Ectodermal cell (in vitro differentiated cells): ENCODE measurements at regions not wholly inside any gene's neighbourhood (a gene's known extent, or its start where the extent isn't known, plus 50 kb on each side); places are given as distances from the start of the nearest gene placed in this dataset.

ENCODE experiments used
- H3K27ac ChIP-seq: 2 replicates; pipeline ENCODE4 v1.7.0; 2013; ENCODE audit warnings: mild to moderate bottlenecking, low read depth, low read length; ENCODE audit not compliant: insufficient read depth, poor library complexity, severe bottlenecking
- H3K27me3 ChIP-seq: 2 replicates; pipeline ENCODE4 v1.7.0; 2013; ENCODE audit warnings: mild to moderate bottlenecking, low read length; ENCODE audit not compliant: insufficient read depth, control insufficient read depth, poor library complexity, severe bottlenecking
- H3K36me3 ChIP-seq: one replicate; pipeline ENCODE4 v1.7.0; 2013; ENCODE audit warnings: low read length; ENCODE audit not compliant: control insufficient read depth, insufficient read depth
- H3K4me1 ChIP-seq: one replicate; pipeline ENCODE4 v1.7.0; 2013; ENCODE audit warnings: low read length; ENCODE audit not compliant: control insufficient read depth, insufficient read depth
- H3K4me3 ChIP-seq: 2 replicates; pipeline ENCODE4 v1.7.0; 2013; ENCODE audit warnings: low read depth, low read length, control low read depth; ENCODE audit not compliant: insufficient read depth
- H3K9me3 ChIP-seq: 2 replicates; pipeline ENCODE4 v1.7.0; 2013; ENCODE audit warnings: mild to moderate bottlenecking, low read length, moderate library complexity; ENCODE audit not compliant: control insufficient read depth
- WGBS, 2 experiments: methylation state at CpG; one replicate each; pipeline ENCODE4 v1.1.7; 2013; ENCODE audit warnings: missing lambda C conversion rate in 2 of 2; 5-methylcytosine and 5-hydroxymethylcytosine counted together

- H3K4me1 ChIP-seq, result no peaks in the 10 kb centered on the region
- 93 to 95% methylated on average over 2 of the region's 2 CpGs for WGBS, 2 experiments
- H3K9me3 ChIP-seq, result no peaks in the 10 kb centered on the region
- H3K4me3 ChIP-seq, result no peak overlapping the region
- H3K36me3 ChIP-seq, result no peaks in the 10 kb centered on the region
- H3K27ac ChIP-seq, result no peak overlapping the region
- no peaks in the 10 kb centered on the region for H3K27me3 ChIP-seq
Observed at GRCh38 chr13:44104197-44104490, 224.4 kb downstream of the LACC1 start.

DNA sequence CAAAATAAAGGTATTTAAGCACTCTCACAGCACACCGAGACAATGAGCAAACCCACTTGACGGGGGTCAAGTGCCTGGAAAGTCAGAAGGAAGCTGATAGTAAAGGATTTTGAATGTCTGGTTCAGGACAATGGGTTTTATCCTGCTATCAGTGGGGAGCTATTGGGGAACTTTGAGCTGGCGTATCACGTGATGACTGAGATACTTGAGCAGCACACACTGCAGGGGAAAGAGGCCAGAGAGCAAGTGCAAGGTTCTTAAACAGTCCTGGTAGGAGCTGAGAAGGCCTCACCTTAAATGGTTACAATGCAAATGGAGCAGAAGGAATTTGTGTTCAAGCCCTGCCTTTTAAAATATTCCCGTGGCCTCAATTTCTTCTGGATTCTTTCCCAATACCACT is 225.3 kb downstream of the LACC1 start:
- no peaks in the 10 kb centered on the region for H3K27me3 ChIP-seq
- H3K4me3 ChIP-seq, result no peak overlapping the region
- no peak overlapping the region for H3K27ac ChIP-seq
- WGBS, 2 experiments, result 93 to 96% methylated on average over 5 of the region's 5 CpGs
- H3K9me3 ChIP-seq, result no peaks in the 10 kb centered on the region
- H3K36me3 ChIP-seq, result no peaks in the 10 kb centered on the region
- H3K4me1 ChIP-seq, result no peaks in the 10 kb centered on the region

DNA sequence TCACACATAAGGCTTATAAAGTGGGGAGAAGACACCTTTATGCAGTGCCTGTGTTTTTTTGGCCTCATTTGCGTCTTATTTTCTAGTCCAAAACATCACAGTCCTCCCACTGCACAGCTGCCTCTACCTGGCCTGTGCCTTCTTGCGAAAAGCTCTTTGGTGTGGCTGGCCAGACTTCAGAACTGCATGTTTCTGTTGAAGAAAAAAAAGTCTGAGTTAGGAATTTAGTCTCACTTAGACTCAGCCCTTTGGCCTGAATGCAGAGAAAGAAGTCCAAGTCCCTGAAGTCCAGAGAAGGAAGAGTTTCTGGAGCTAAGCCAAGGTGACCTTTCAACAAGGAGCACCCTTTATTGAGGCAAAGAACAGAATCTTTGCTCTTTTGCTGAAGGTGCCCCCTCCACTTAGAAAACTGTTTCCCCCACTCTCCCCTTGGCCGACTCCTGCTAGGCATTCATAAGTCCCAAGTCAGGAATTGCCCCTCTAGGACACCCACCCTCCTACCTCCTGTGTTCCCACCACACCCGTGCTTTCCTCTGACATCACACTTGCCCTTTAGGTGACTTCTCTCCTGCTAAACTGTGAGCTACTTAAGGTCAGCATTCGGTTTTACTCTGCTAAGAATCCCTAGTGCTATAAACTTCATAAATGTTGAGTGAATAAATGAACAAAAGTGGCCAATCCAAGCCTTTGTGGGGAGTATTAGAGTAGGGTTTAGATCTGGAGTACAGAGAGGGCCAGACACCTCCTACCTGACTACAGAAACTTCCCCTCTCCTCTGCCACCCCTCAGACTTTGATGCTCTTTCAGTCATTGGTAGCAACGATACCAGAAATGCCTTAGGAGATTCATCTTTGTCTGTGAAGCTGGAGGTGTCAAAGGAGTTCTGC is 226.8 kb downstream of the LACC1 start:
- Histone ChIP-seq H3K27ac (no peak overlapping the region), H3K9me3 (no peaks in the 10 kb centered on the region), H3K27me3 (no peaks in the 10 kb centered on the region), H3K36me3 (no peaks in the 10 kb centered on the region), H3K4me1 (no peaks in the 10 kb centered on the region), H3K4me3 (no peak overlapping the region)
- WGBS, 2 experiments, result 92 to 96% methylated on average over 6 of the region's 6 CpGs

DNA sequence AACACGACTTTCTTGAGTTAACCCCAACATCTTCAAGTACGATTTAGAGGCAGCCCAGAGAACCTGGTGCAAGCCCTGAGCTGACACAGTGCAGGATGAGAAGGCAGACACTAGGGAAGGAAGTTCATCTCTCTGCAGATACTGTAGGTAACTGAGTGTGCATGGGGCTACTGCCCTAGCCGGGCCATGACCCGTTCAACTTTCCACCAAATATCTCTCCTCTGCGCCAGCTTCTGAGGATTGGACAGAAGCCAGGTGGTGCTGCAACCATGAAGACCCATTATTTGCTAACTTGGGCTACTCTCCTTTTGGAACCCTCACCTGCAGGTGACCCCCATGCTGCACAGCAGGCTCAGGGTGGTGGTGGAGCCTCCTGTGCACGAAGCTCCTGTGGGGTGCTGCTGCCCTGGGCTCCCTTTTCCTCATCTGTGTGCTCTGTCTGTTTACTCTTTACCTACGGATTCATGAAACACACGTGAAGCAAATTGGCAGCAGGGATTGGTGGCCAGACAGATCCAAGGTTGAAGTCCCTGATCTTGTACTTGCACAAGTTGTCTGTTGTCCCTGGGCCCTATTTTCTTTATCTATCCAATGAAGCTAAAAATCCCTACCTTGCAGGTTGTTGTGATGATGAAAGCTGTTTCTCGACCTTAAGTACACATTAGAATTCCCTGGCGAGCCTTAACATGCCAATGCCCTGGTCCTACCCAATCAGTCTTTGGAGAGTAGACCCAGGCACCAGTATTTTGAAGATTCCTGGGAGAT is 227.8 kb downstream of the LACC1 start:
- Histone ChIP-seq H3K27ac (no peak overlapping the region), H3K9me3 (no peaks in the 10 kb centered on the region), H3K4me1 (peaks cover 3% of the 10 kb centered on the region), H3K27me3 (no peaks in the 10 kb centered on the region), H3K4me3 (no peak overlapping the region), H3K36me3 (no peaks in the 10 kb centered on the region)
- 84 to 85% methylated on average over 10 of the region's 10 CpGs for WGBS, 2 experiments

- Histone ChIP-seq H3K36me3 (no peaks in the 10 kb centered on the region), H3K4me1 (peaks cover 3% of the 10 kb centered on the region), H3K9me3 (no peaks in the 10 kb centered on the region), H3K4me3 (no peak overlapping the region), H3K27ac (no peak overlapping the region), H3K27me3 (no peaks in the 10 kb centered on the region)
- WGBS, 2 experiments, result 96 to 98% methylated on average over 2 of the region's 2 CpGs
Observed at GRCh38 chr13:44108331-44108858, 228.7 kb downstream of the LACC1 start.

DNA sequence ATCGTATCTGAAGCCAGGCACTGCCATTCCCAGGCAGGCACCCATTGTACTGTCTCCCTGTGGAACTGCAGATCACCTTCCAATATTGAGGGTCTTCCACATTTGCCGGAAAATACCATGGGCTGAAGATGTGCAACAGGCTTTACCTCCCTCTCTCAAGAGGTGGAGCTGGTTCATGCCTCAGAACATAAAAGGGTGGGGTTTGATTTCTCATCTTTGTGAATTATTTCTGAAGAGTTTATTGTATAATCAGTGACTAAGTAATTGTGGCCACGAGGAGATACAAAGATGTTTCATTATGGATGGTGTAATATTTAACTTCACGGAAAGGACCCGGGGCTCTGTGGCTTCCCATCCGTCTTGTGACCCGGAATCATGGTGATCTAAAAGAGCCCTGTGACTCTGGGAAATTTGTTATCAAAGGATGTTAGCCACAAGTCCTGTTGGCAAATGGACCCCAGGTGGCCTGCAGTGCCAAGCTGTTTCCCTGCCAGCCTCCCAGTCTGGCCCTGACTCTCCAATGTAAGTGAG is 230.5 kb downstream of the LACC1 start:
- H3K9me3 ChIP-seq, result no peaks in the 10 kb centered on the region
- H3K4me3 ChIP-seq, result no peak overlapping the region
- no peaks in the 10 kb centered on the region for H3K27me3 ChIP-seq
- 81 to 82% methylated on average over 7 of the region's 7 CpGs for WGBS, 2 experiments
- H3K27ac ChIP-seq, result no peak overlapping the region
- H3K4me1 ChIP-seq, result peaks cover 3% of the 10 kb centered on the region
- no peaks in the 10 kb centered on the region for H3K36me3 ChIP-seq

DNA sequence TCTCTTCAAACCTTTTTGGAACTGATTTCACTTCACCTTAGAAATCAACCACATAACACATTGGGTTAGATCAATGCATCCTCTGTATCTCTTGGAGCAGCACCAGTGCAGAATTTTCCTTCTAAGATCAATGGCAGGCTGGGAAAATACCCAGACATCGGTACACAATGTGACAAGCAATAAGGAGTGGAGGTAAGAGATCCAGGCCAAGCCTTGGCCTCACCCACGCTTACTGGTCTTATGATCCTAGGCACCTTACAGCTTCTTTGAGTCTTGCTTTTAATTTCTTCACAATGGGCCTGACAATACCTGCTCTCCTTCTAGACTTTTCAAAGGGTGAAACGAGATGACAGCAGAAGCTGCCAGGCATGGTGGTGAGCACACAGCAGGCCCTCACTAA is 232.0 kb downstream of the LACC1 start:
- H3K36me3 ChIP-seq, result no peaks in the 10 kb centered on the region
- H3K4me1 ChIP-seq, result peaks cover 16% of the 10 kb centered on the region
- no peaks in the 10 kb centered on the region for H3K9me3 ChIP-seq
- H3K27me3 ChIP-seq, result no peaks in the 10 kb centered on the region
- H3K27ac ChIP-seq, result no peak overlapping the region
- H3K4me3 ChIP-seq, result no peak overlapping the region
- WGBS, 2 experiments, result 87 to 90% methylated on average over 3 of the region's 3 CpGs

DNA sequence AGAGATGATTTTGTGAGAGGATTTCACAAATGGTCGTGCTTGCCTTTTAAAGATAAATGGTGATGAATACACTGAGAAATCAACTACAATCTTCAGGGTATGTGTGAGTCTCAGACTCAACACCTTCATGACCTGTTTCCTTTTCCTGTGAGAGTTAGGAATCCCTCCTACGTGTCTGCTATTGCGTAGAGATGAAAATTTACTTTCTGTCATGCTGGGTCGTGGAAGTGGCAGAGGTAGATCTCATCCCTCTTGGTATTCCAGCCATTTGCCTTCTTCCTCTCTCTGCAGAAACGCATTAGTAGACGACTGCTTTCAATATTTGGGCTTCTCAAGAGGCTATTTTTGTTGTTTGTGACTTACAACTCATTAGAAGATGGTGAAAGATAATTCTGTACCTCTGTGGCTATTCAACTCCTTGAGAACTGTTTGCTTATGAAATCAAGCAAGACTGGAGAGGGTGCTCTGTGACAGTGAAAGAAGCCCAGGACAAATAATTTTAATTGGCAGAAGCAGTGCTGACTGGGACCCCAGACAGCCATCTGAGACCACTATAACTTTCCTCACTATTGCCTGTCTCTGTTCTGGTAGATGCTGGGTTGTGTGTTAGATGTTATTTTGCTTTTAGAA is 233.1 kb downstream of the LACC1 start:
- Histone ChIP-seq H3K4me1 (peaks cover 17% of the 10 kb centered on the region), H3K36me3 (no peaks in the 10 kb centered on the region), H3K27ac (no peak overlapping the region), H3K9me3 (no peaks in the 10 kb centered on the region), H3K27me3 (no peaks in the 10 kb centered on the region), H3K4me3 (no peak overlapping the region)
- WGBS, 2 experiments, result 77 to 93% methylated on average over 6 of the region's 6 CpGs

- H3K4me3 ChIP-seq, result no peak overlapping the region
- no peaks in the 10 kb centered on the region for H3K27me3 ChIP-seq
- 72 to 77% methylated on average over 5 to 7 of the region's 7 CpGs for WGBS, 2 experiments
- no peaks in the 10 kb centered on the region for H3K9me3 ChIP-seq
- peaks cover 22% of the 10 kb centered on the region for H3K4me1 ChIP-seq
- H3K27ac ChIP-seq, result no peak overlapping the region
- no peaks in the 10 kb centered on the region for H3K36me3 ChIP-seq
Observed at GRCh38 chr13:44116562-44117332, 237.0 kb downstream of the LACC1 start.
